ENCODE measurements at regions not wholly inside any gene's neighbourhood (a gene's known extent, or its start where the extent isn't known, plus 50 kb on each side); places are given as distances from the start of the nearest gene placed in this dataset.
"Not testable (repeated sequence)": the region's sequence is repeated elsewhere in the genome, so short reads cannot be mapped to it uniquely, and the experiment has no call there.

- no peaks in the 10 kb centered on the region for H3K4me1 Mint-ChIP-seq
- CTCF ChIA-PET, result no interaction called here
These were observed 299.4 kb upstream of the NRSN1 start for GRCh38 chr6:23826572-23826971.

GRCh38 chr6:23828861-23829260, 297.2 kb upstream of the NRSN1 start:
- Mint-ChIP-seq H3K27ac (no peak overlapping the region), H3K27me3 (no peaks in the 10 kb centered on the region), H3K4me3 (no peak overlapping the region), H3K4me1 (no peaks in the 10 kb centered on the region), H3K9me3 (peaks cover 0 to 13% (median 8%) of the 10 kb centered on the region in 3 donors), H3K36me3 (no peaks in the 10 kb centered on the region)
- POLR2A ChIA-PET, result no interaction called here
- Histone ChIP-seq H3K4me1 (ENCODE audit: control insufficient read depth in 1 of 2, extremely low read depth in 1 of 2, insufficient read depth in 2 of 2, low read length in 2 of 2) (no peaks in the 10 kb centered on the region), H3K27ac (ENCODE audit: low read length) (no peak overlapping the region), H3K27me3 (replicated peaks in 1 of 2; ENCODE audit: control insufficient read depth in 2 of 2, extremely low read depth in 1 of 2, insufficient read depth in 2 of 2, low read length in 1 of 2) (no peaks in the 10 kb centered on the region), H3K36me3 (ENCODE audit: control insufficient read depth in 2 of 2, extremely low read depth in 1 of 2, insufficient read depth in 1 of 2, low read length in 1 of 2) (no peaks in the 10 kb centered on the region), H3K4me3 (ENCODE audit: control insufficient read depth in 1 of 2, extremely low read depth in 1 of 2, low read length in 1 of 2) (no peak overlapping the region), H3K9me3 (no peaks in the 10 kb centered on the region)
- CTCF ChIA-PET, result no interaction called here
- no peak for ATAC-seq (replicated peaks in 1 of 4)
- WGBS (ENCODE audit: insufficient coverage), result no CpG with 5 or more reads among the region's 6 CpGs
- no peak for DNase-seq

More at GRCh38 chr6:23826572-23826971, 299.4 kb upstream of the NRSN1 start:
- Histone ChIP-seq H3K36me3 (ENCODE audit: control insufficient read depth in 2 of 2, extremely low read depth in 1 of 2, insufficient read depth in 1 of 2, low read length in 1 of 2) (no peaks in the 10 kb centered on the region), H3K9me3 (no peaks in the 10 kb centered on the region), H3K4me3 (ENCODE audit: control insufficient read depth in 1 of 2, extremely low read depth in 1 of 2, low read length in 1 of 2) (no peak overlapping the region), H3K27me3 (replicated peaks in 1 of 2; ENCODE audit: control insufficient read depth in 2 of 2, extremely low read depth in 1 of 2, insufficient read depth in 2 of 2, low read length in 1 of 2) (no peaks in the 10 kb centered on the region), H3K4me1 (ENCODE audit: control insufficient read depth in 1 of 2, extremely low read depth in 1 of 2, insufficient read depth in 2 of 2, low read length in 2 of 2) (no peaks in the 10 kb centered on the region), H3K27ac (ENCODE audit: low read length) (no peak overlapping the region)
- Mint-ChIP-seq H3K36me3 (no peaks in the 10 kb centered on the region), H3K9me3 (peaks cover 0 to 8% (median 8%) of the 10 kb centered on the region in 3 donors), H3K27ac (no peak overlapping the region), H3K4me3 (no peak overlapping the region), H3K27me3 (no peaks in the 10 kb centered on the region)
- POLR2A ChIA-PET, result no interaction called here
- no peak for ATAC-seq (replicated peaks in 1 of 4)
- no peak for DNase-seq
- WGBS (ENCODE audit: insufficient coverage), result no CpG with 5 or more reads among the region's 1 CpG

GRCh38 chr6:23841116-23841515, 284.9 kb upstream of the NRSN1 start:
- DNase-seq (no peak), ATAC-seq (replicated peaks in 1 of 4) (no peak)
- Mint-ChIP-seq H3K27ac (no peak overlapping the region), H3K36me3 (no peaks in the 10 kb centered on the region), H3K27me3 (no peaks in the 10 kb centered on the region), H3K4me3 (no peak overlapping the region), H3K4me1 (no peaks in the 10 kb centered on the region), H3K9me3 (no peaks in the 10 kb centered on the region)
- POLR2A ChIA-PET, result no interaction called here
- CTCF ChIA-PET, result no interaction called here
- WGBS (ENCODE audit: insufficient coverage), result no CpG with 5 or more reads among the region's 1 CpG
- no peaks in the 10 kb centered on the region for H3K4me1 ChIP-seq (ENCODE audit: control insufficient read depth in 1 of 2, extremely low read depth in 1 of 2, insufficient read depth in 2 of 2, low read length in 2 of 2)
- H3K9me3 ChIP-seq, result no peaks in the 10 kb centered on the region
- no peaks in the 10 kb centered on the region for H3K36me3 ChIP-seq (ENCODE audit: control insufficient read depth in 2 of 2, extremely low read depth in 1 of 2, insufficient read depth in 1 of 2, low read length in 1 of 2)
- H3K4me3 ChIP-seq (ENCODE audit: control insufficient read depth in 1 of 2, extremely low read depth in 1 of 2, low read length in 1 of 2), result no peak overlapping the region
- no peak overlapping the region for H3K27ac ChIP-seq (ENCODE audit: low read length)
- no peaks in the 10 kb centered on the region for H3K27me3 ChIP-seq (replicated peaks in 1 of 2; ENCODE audit: control insufficient read depth in 2 of 2, extremely low read depth in 1 of 2, insufficient read depth in 2 of 2, low read length in 1 of 2)

- H3K4me1 Mint-ChIP-seq, result no peaks in the 10 kb centered on the region
- POLR2A ChIA-PET, result no interaction called here
- no peak overlapping the region for H3K27ac Mint-ChIP-seq
- Histone ChIP-seq H3K9me3 (no peaks in the 10 kb centered on the region), H3K36me3 (ENCODE audit: control insufficient read depth in 2 of 2, extremely low read depth in 1 of 2, insufficient read depth in 1 of 2, low read length in 1 of 2) (no peaks in the 10 kb centered on the region), H3K4me3 (ENCODE audit: control insufficient read depth in 1 of 2, extremely low read depth in 1 of 2, low read length in 1 of 2) (no peak overlapping the region), H3K27ac (ENCODE audit: low read length) (no peak overlapping the region), H3K27me3 (replicated peaks in 1 of 2; ENCODE audit: control insufficient read depth in 2 of 2, extremely low read depth in 1 of 2, insufficient read depth in 2 of 2, low read length in 1 of 2) (no peaks in the 10 kb centered on the region), H3K4me1 (ENCODE audit: control insufficient read depth in 1 of 2, extremely low read depth in 1 of 2, insufficient read depth in 2 of 2, low read length in 2 of 2) (no peaks in the 10 kb centered on the region)
- H3K27me3 Mint-ChIP-seq, result no peaks in the 10 kb centered on the region
- 71% methylated on average over 1 of the region's 3 CpGs for WGBS (ENCODE audit: insufficient coverage)
- ATAC-seq (replicated peaks in 1 of 4) (no peak), DNase-seq (no peak)
- CTCF ChIA-PET, result no interaction called here
- H3K4me3 Mint-ChIP-seq, result no peak overlapping the region
- H3K36me3 Mint-ChIP-seq, result no peaks in the 10 kb centered on the region
- no peaks in the 10 kb centered on the region for H3K9me3 Mint-ChIP-seq
These were observed 283.3 kb upstream of the NRSN1 start for GRCh38 chr6:23842760-23843159.

GRCh38 chr6:23851522-23851921, 274.5 kb upstream of the NRSN1 start:
- no CpG with 5 or more reads among the region's 1 CpG for WGBS (ENCODE audit: insufficient coverage)

GRCh38 chr6:23853566-23854133, 272.4 kb upstream of the NRSN1 start:
- H3K36me3 Mint-ChIP-seq; H3K4me1 Mint-ChIP-seq; CTCF ChIA-PET; H3K4me1 ChIP-seq (ENCODE audit: control insufficient read depth in 1 of 2, extremely low read depth in 1 of 2, insufficient read depth in 2 of 2, low read length in 2 of 2); H3K27ac ChIP-seq (ENCODE audit: low read length); H3K27me3 ChIP-seq (replicated peaks in 1 of 2; ENCODE audit: control insufficient read depth in 2 of 2, extremely low read depth in 1 of 2, insufficient read depth in 2 of 2, low read length in 1 of 2); H3K9me3 ChIP-seq; DNase-seq; H3K4me3 Mint-ChIP-seq; POLR2A ChIA-PET; H3K27me3 Mint-ChIP-seq; H3K27ac Mint-ChIP-seq; H3K4me3 ChIP-seq (ENCODE audit: control insufficient read depth in 1 of 2, extremely low read depth in 1 of 2, low read length in 1 of 2); H3K36me3 ChIP-seq (ENCODE audit: control insufficient read depth in 2 of 2, extremely low read depth in 1 of 2, insufficient read depth in 1 of 2, low read length in 1 of 2); ATAC-seq (replicated peaks in 1 of 4); H3K9me3 Mint-ChIP-seq: not testable (repeated sequence)
- WGBS (ENCODE audit: insufficient coverage), result 90% methylated on average over 5 of the region's 18 CpGs

More at GRCh38 chr6:23851522-23851921, 274.5 kb upstream of the NRSN1 start:
- Mint-ChIP-seq H3K36me3 (no peaks in the 10 kb centered on the region), H3K27me3 (no peaks in the 10 kb centered on the region), H3K4me1 (no peaks in the 10 kb centered on the region), H3K9me3 (no peaks in the 10 kb centered on the region), H3K27ac (no peak overlapping the region), H3K4me3 (no peak overlapping the region)
- ATAC-seq (replicated peaks in 1 of 4), result no peak
- no peaks in the 10 kb centered on the region for H3K27me3 ChIP-seq (replicated peaks in 1 of 2; ENCODE audit: control insufficient read depth in 2 of 2, extremely low read depth in 1 of 2, insufficient read depth in 2 of 2, low read length in 1 of 2)
- H3K9me3 ChIP-seq, result no peaks in the 10 kb centered on the region
- CTCF ChIA-PET, result no interaction called here
- no peaks in the 10 kb centered on the region for H3K4me1 ChIP-seq (ENCODE audit: control insufficient read depth in 1 of 2, extremely low read depth in 1 of 2, insufficient read depth in 2 of 2, low read length in 2 of 2)
- no peaks in the 10 kb centered on the region for H3K36me3 ChIP-seq (ENCODE audit: control insufficient read depth in 2 of 2, extremely low read depth in 1 of 2, insufficient read depth in 1 of 2, low read length in 1 of 2)
- no peak overlapping the region for H3K4me3 ChIP-seq (ENCODE audit: control insufficient read depth in 1 of 2, extremely low read depth in 1 of 2, low read length in 1 of 2)
- POLR2A ChIA-PET, result no interaction called here
- H3K27ac ChIP-seq (ENCODE audit: low read length), result no peak overlapping the region
- DNase-seq, result no peak

GRCh38 chr6:23854154-23854553, 271.9 kb upstream of the NRSN1 start:
- 94% methylated on average over 18 of the region's 22 CpGs for WGBS (ENCODE audit: insufficient coverage)
- H3K36me3 Mint-ChIP-seq; H3K27ac Mint-ChIP-seq; H3K9me3 ChIP-seq; H3K27me3 Mint-ChIP-seq; CTCF ChIA-PET; H3K4me1 Mint-ChIP-seq; ATAC-seq (replicated peaks in 1 of 4); H3K4me1 ChIP-seq (ENCODE audit: control insufficient read depth in 1 of 2, extremely low read depth in 1 of 2, insufficient read depth in 2 of 2, low read length in 2 of 2); H3K36me3 ChIP-seq (ENCODE audit: control insufficient read depth in 2 of 2, extremely low read depth in 1 of 2, insufficient read depth in 1 of 2, low read length in 1 of 2); H3K4me3 ChIP-seq (ENCODE audit: control insufficient read depth in 1 of 2, extremely low read depth in 1 of 2, low read length in 1 of 2); POLR2A ChIA-PET; H3K4me3 Mint-ChIP-seq; H3K9me3 Mint-ChIP-seq; H3K27ac ChIP-seq (ENCODE audit: low read length); H3K27me3 ChIP-seq (replicated peaks in 1 of 2; ENCODE audit: control insufficient read depth in 2 of 2, extremely low read depth in 1 of 2, insufficient read depth in 2 of 2, low read length in 1 of 2): not testable (repeated sequence)
- DNase-seq, result peak in 1 of 35 experiments; percentile 0

Measured in T-cell (primary cell).